Activated naive CD8-positive, alpha-beta T cell (primary cell): ENCODE measurements at regions not wholly inside any gene's neighbourhood (a gene's known extent, or its start where the extent isn't known, plus 50 kb on each side); places are given as distances from the start of the nearest gene placed in this dataset.
"Not testable (repeated sequence)": the region's sequence is repeated elsewhere in the genome, so short reads cannot be mapped to it uniquely, and the experiment has no call there.

Experiments
- H3K27ac Mint-ChIP-seq: one replicate; pipeline ENCODE4 v1.8.0; 2021; ENCODE audit warnings: mixed read lengths
- H3K27me3 Mint-ChIP-seq: one replicate; pipeline ENCODE4 v1.8.0; 2021; ENCODE audit warnings: mixed read lengths
- H3K36me3 Mint-ChIP-seq: one replicate; pipeline ENCODE4 v1.8.0; 2021; ENCODE audit warnings: mixed read lengths
- H3K4me1 Mint-ChIP-seq: one replicate; pipeline ENCODE4 v1.8.0; 2021; ENCODE audit warnings: low read depth, mixed read lengths
- H3K4me3 Mint-ChIP-seq: one replicate; pipeline ENCODE4 v1.8.0; 2021; ENCODE audit warnings: mild to moderate bottlenecking, mixed read lengths
- H3K9me3 Mint-ChIP-seq: one replicate; pipeline ENCODE4 v1.8.0; 2021; ENCODE audit warnings: low read depth, mixed read lengths

DNA sequence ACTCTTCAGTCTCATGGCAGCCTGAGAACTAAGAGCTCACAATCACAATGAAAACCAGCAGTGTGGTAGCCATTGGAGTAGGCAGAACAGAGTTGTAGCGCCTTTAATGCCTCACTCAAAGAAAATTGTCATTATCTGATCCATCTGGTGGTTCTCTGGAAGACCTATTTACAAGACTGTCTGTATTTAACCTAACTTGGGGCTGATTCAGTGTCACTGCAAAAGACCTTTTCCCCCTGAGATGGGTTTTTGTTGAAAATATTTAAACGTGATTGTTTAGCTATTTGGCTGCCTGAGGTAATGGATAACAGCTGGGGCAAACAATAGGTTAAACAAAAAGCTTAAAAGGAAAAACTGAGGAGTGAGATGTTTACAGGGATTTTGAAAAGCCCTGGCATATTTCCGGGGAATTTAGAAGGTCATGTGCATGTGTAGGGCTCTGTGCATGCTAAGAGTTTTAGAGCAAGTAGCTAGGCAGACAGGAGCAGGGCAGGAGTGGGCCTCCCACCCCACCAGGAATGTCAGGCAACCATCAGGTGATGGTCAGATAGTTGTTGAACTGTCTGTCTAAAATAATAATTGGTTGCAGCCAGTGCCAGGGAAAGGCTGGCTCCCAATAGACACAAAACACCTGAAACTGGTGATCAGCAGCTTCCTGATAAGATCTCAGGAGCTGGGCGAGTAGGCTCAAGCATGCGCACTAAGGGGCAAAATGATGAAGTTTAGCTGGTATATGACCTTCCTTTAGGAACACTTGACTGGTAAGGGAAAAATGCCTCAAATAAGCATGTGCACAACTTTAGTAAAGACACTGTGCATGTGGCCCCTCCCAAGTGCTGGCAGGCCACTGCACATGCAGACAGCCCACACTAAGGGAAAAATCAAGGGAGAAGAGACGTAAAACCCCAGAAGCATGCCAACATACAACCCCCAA, 70.8 kb upstream of the AKIRIN2 start:
- no peaks in the 10 kb centered on the region for H3K9me3 Mint-ChIP-seq
- no peaks in the 10 kb centered on the region for H3K4me1 Mint-ChIP-seq
- H3K27me3 Mint-ChIP-seq, result peaks cover 1% of the 10 kb centered on the region
- H3K36me3 Mint-ChIP-seq, result no peaks in the 10 kb centered on the region
- H3K27ac Mint-ChIP-seq, result no peak overlapping the region
- H3K4me3 Mint-ChIP-seq, result no peak overlapping the region

DNA sequence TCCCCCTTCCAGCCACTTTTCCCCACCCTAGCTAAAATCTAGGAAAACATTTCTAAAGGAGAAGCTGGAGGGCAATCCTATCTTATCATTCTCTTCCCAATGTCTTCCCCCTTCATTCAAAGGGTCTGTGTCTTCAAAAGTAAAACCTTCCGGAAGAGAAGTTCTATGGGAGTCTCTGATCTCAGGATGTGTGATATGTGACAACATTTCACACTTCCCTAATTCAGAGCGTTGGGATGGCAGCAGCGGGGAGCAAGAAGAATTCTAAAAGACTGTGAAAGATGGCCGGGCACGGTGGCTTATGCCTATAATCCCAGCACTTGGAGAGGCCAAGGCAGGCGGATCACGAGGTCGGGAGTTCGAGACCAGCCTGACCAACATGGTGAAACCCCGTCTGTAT, 65.4 kb upstream of the AKIRIN2 start:
- Mint-ChIP-seq H3K4me1 (no peaks in the 10 kb centered on the region), H3K27me3 (no peaks in the 10 kb centered on the region), H3K27ac (no peak overlapping the region), H3K9me3 (no peaks in the 10 kb centered on the region), H3K36me3 (no peaks in the 10 kb centered on the region), H3K4me3 (no peak overlapping the region)

DNA sequence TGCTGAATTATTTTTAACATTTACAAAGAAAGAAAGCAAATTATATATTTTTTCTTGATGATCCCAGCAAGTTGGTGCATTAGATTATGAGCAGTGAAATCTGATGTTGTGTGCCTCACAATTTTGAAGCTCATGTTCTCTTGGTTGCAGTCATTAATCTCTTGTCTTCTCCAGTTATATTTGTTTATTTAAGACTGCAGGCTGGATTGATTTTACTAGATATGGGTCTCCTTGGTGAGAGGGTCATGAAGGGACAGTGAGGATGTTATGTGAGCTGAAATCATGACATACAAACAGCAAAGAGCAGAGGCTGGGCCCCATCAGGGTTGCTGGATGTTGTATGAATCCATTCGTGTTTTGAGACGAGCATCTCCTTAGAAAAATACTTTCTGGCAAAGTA, 64.2 kb upstream of the AKIRIN2 start:
- Mint-ChIP-seq H3K36me3 (no peaks in the 10 kb centered on the region), H3K4me1 (no peaks in the 10 kb centered on the region), H3K27ac (no peak overlapping the region), H3K4me3 (no peak overlapping the region), H3K9me3 (no peaks in the 10 kb centered on the region), H3K27me3 (no peaks in the 10 kb centered on the region)

DNA sequence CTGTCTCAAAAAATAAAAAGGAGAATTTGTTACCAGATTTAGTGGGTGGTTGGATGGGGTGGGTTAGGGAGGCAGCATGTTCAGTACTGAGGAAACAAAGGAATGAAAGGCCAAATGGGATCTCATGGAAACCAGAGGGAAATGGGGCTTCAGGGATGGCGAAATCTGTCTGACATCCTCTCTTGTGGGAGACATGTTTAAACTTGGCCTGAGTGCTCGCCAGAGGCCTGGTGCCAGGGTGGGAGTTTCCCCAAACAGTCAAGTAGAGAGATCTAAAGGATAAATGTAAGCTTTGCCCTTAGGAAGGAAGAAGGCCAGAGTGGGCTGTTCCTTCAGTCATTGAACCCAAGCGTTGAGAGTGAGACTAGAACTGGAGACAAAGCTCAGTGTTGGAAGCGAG, 61.9 kb upstream of the AKIRIN2 start:
- Mint-ChIP-seq H3K27me3 (no peaks in the 10 kb centered on the region), H3K27ac (no peak overlapping the region), H3K4me1 (no peaks in the 10 kb centered on the region), H3K36me3 (no peaks in the 10 kb centered on the region), H3K9me3 (no peaks in the 10 kb centered on the region), H3K4me3 (no peak overlapping the region)

DNA sequence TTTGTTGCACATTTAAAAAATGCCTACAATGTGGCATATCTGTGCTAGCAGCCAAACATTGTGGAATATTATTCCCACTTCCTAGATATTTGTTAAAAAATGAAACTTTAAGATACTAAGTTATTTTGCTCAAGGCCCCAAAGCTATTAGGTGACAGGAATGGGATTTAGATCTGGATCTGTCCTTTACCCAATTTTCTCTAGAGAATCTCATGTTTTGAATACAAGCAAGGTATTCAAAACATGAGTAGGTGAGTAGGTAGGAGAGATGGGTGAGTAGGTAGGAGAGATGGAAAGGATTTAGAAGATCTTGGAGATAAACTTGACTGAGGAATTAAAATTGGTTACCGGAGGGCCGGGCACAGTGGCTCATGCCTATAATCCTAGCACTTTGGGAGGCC, 61.2 kb upstream of the AKIRIN2 start:
- H3K27me3 Mint-ChIP-seq, result no peaks in the 10 kb centered on the region
- no peaks in the 10 kb centered on the region for H3K4me1 Mint-ChIP-seq
- H3K9me3 Mint-ChIP-seq, result no peaks in the 10 kb centered on the region
- no peak overlapping the region for H3K4me3 Mint-ChIP-seq
- H3K36me3 Mint-ChIP-seq, result no peaks in the 10 kb centered on the region
- H3K27ac Mint-ChIP-seq, result no peak overlapping the region

DNA sequence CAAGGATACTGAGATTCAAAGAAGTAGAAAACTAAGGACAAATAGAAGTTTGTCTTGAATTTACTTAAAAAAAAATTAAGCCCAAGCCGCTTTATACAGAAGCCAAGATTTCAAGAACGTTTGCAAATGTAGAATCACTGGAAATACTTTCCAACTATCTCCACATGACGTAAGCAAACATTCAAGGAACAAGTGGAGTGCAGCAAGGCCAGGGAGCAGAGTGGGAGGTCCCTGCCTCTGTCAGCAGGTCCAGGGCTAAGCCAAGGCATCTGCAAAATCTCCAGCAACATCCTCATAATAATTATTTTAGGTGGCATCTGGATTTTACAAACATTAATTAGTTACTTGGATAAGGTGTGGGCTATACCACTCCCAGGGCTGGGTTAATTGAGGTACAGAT, 60.1 kb upstream of the AKIRIN2 start:
- H3K27ac Mint-ChIP-seq, result no peak overlapping the region
- no peaks in the 10 kb centered on the region for H3K9me3 Mint-ChIP-seq
- H3K4me1 Mint-ChIP-seq, result no peaks in the 10 kb centered on the region
- no peaks in the 10 kb centered on the region for H3K27me3 Mint-ChIP-seq
- H3K4me3 Mint-ChIP-seq, result no peak overlapping the region
- no peaks in the 10 kb centered on the region for H3K36me3 Mint-ChIP-seq

DNA sequence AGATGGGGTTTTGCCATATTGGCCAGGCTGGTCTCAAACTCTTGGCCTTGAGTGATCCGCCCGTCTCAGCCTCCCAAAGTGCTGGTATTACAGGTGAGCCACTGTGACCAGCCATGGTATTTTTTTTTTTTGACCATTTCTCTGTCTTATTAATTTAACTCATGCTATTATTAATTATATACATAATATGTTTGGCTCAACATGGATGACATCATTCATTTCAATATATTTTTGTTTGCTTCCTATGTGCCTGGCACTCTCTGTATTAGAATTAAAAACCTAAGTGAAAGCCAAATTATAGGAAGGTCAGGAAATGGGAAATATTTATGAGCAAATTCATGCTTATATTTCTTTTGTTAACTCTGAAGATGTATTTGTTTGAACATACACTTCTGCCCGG, 55.8 kb upstream of the AKIRIN2 start:
- no peak overlapping the region for H3K27ac Mint-ChIP-seq
- no peaks in the 10 kb centered on the region for H3K36me3 Mint-ChIP-seq

DNA sequence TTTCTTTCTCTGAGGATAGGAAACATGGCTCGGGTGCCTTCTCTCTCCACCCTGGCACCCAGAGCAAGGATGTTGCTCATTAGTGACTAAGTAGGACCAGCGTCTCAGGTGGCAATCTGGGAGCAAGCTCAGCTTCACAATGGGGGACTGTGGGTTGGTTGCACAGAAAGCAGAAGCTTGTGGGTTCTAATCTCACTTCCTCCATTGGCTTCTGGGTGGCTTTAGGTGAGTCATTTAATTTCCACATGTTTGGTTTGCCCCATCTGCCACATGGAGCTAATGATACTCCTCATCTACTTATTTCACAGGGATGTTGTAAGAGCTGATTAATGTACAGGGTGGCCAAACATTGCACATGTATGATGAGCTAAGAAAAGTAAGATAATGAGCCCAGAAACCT, 54.8 kb upstream of the AKIRIN2 start:
- peaks cover 4% of the 10 kb centered on the region for H3K4me1 Mint-ChIP-seq
- no peaks in the 10 kb centered on the region for H3K36me3 Mint-ChIP-seq
- no peak overlapping the region for H3K27ac Mint-ChIP-seq
- no peaks in the 10 kb centered on the region for H3K9me3 Mint-ChIP-seq
- no peak overlapping the region for H3K4me3 Mint-ChIP-seq
- H3K27me3 Mint-ChIP-seq, result no peaks in the 10 kb centered on the region

More for the DNA sequence above, 55.8 kb upstream of the AKIRIN2 start:
- no peak overlapping the region for H3K4me3 Mint-ChIP-seq
- peaks cover 4% of the 10 kb centered on the region for H3K4me1 Mint-ChIP-seq
- no peaks in the 10 kb centered on the region for H3K27me3 Mint-ChIP-seq
- H3K9me3 Mint-ChIP-seq, result no peaks in the 10 kb centered on the region

DNA sequence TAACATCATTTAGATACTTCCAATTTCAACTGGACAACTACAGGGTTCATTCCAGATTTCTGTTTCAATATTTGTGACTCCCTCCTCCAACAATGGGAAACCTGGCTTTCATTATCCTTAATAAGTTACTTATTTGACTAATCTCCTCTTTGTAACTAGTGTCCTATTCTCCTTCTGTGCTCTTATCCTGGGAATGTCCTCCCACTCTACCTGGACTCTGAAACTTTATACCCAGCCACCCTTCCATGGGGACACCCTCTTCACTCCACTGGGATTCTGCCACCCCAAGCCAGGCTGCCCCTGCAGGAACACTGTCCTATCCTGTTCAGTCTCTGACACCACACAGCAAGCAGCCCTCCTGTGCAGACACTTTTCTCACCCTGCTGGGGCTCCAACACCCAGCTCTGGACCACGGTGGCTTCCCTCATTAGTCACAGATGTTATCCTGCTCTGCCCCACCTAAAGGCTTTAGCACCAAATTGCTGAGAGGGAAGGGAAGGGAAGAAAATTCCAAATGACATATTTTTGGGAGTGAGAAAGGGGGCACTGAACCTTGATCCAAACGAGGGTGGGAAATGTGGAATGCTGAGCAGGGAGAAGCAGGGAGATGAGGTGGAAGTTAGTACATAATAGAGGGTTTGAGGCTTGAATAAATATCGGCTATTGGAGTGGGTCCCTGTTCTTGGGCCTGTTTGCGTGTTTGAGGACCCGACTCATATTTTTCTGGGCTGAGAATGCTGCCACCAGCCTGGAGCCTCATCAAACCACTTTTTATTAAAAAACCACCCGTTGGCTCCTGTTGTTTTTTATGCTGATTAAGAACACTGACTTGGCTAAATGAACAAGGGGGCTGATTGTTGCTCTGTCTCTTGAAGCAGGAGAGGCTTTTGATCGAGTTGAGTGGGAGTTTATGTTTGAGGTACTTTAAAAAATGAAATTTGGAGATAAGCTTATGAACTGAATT, 54.0 kb upstream of the AKIRIN2 start:
- H3K36me3 Mint-ChIP-seq, result no peaks in the 10 kb centered on the region

DNA sequence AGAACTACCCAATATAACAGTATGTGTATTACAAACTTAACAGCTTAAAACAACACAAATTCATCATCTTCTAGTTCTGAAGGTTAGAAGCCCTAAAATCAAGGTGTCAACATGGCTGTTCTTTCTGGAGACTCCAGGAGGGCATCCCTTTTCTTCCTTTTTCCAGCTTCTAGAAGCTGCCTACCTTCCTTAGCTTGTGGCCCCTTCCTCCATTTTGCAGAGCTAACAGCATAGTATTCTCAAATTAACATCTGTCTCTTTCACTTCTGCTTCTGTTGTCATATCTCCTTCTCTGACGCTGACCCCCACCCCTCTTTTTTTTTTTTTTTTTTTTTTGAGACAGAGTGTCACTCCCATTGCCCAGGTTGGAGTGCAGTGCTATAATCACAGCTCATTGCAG, 52.8 kb upstream of the AKIRIN2 start:
- Mint-ChIP-seq H3K4me3 (no peak overlapping the region), H3K27ac (no peak overlapping the region), H3K4me1 (peaks cover 4% of the 10 kb centered on the region), H3K36me3 (no peaks in the 10 kb centered on the region), H3K27me3 (no peaks in the 10 kb centered on the region), H3K9me3 (no peaks in the 10 kb centered on the region)

More for the DNA sequence above, 54.0 kb upstream of the AKIRIN2 start:
- no peaks in the 10 kb centered on the region for H3K9me3 Mint-ChIP-seq
- H3K27ac Mint-ChIP-seq, result no peak overlapping the region
- no peak overlapping the region for H3K4me3 Mint-ChIP-seq
- peaks cover 4% of the 10 kb centered on the region for H3K4me1 Mint-ChIP-seq
- H3K27me3 Mint-ChIP-seq, result no peaks in the 10 kb centered on the region

DNA sequence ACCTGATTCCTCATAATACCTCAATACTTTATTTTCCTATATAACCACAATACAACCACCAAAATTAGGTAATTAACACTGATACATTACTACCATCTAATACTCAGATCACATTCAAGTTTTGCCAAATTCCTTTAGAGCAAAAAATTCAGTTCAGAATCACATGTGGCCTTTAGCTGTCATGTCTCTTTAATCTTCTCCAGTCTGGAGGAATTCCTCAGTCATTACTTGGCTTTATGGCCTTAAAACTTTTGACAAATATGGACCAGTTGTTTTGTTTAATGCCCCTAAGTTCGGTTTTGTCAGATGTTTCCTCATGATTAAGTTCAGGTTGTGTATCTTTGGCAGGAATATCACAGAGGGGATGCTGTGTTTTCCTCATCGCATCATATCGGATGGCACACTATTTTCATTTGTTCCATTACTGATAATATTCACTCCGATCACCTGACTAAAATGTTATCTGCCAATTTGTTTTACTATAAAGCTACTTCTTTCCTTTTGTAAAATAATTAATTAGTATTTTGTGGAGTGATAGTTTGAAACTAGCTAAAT, 51.2 kb upstream of the AKIRIN2 start:
- Mint-ChIP-seq H3K4me1 (peaks cover 4% of the 10 kb centered on the region), H3K27ac (no peak overlapping the region), H3K27me3 (no peaks in the 10 kb centered on the region), H3K4me3 (no peak overlapping the region), H3K9me3 (no peaks in the 10 kb centered on the region), H3K36me3 (no peaks in the 10 kb centered on the region)

DNA sequence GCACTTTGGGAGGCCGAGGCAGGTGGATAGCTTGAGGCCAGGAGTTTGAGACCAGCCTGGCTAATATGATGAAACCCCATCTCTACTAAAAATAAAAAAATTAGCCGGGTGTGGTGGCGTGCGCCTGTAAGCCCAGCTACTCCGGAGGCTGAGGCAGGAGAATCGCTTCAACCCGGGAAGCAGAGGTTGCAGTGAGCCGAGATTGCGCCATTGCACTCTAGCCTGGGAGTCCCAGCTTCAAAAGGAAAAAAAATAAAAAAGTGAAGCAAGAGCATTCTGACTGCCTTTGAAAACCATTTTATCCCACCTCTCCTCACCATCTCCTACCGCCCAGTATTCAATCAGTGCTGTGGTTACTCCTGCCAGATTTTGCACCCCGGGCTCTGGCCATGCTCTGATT, 50.5 kb upstream of the AKIRIN2 start:
- H3K4me3 Mint-ChIP-seq, H3K27me3 Mint-ChIP-seq, H3K36me3 Mint-ChIP-seq, H3K9me3 Mint-ChIP-seq, H3K27ac Mint-ChIP-seq, H3K4me1 Mint-ChIP-seq: not testable (repeated sequence)
